RCC 7860 (cell line): ENCODE measurements at regions not wholly inside any gene's neighbourhood (a gene's known extent, or its start where the extent isn't known, plus 50 kb on each side); places are given as distances from the start of the nearest gene placed in this dataset.
"Not testable (repeated sequence)": the region's sequence is repeated elsewhere in the genome, so short reads cannot be mapped to it uniquely, and the experiment has no call there.

ENCODE experiments used
- DNase-seq: peaks from one replicate; pipeline ENCODE4 v3.0.0-alpha.2; 2015; ENCODE audit warnings: low spot score
- FAIRE-seq: peaks from 2 replicates; lab custom pipeline; 2012; peaks lifted over from hg19 to GRCh38; lab: Jason Lieb, UNC

GRCh38 chr3:168671091-168671490, 575.4 kb upstream of the GOLIM4 start:
- FAIRE-seq (no peak), DNase-seq (no peak)

- DNase-seq, FAIRE-seq: not testable (repeated sequence)
These were observed 565.3 kb upstream of the GOLIM4 start for GRCh38 chr3:168660879-168661657.

- FAIRE-seq: no peak
- no peak for DNase-seq
These were observed 563.3 kb upstream of the GOLIM4 start for GRCh38 chr3:168659015-168659414.

DNA sequence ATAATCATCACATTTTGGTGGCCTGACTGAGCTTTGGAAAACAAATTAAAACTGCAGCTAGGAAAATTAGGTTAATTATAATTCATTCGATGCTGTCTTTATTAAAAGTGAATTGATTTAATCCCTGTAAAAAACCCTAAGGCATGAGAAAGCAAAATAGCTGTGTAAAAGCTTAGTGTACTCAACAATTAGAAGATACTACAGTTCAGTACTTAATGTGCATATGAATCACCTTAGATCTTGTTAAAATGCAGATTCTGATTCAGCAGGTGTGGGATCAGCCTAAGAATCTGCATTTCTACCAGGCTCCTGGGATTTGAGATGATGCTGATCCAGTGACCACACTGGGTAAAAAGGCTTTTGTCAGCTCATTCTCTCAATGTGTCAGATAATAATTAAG, 559.9 kb upstream of the GOLIM4 start:
- DNase-seq: no peak
- FAIRE-seq: no peak

- DNase-seq (no peak), FAIRE-seq (no peak)
These were observed 559.0 kb upstream of the GOLIM4 start for GRCh38 chr3:168654700-168655099.

- DNase-seq: no peak
- no peak for FAIRE-seq
These were observed 557.5 kb upstream of the GOLIM4 start for GRCh38 chr3:168653255-168653654.

- FAIRE-seq: no peak
- DNase-seq: no peak
These were observed 552.6 kb upstream of the GOLIM4 start for GRCh38 chr3:168648321-168648720.

- no peak for FAIRE-seq
- DNase-seq: no peak
These were observed 551.9 kb upstream of the GOLIM4 start for GRCh38 chr3:168647582-168647981.

GRCh38 chr3:168645180-168645579, 549.5 kb upstream of the GOLIM4 start:
- FAIRE-seq: no peak
- no peak for DNase-seq

DNA sequence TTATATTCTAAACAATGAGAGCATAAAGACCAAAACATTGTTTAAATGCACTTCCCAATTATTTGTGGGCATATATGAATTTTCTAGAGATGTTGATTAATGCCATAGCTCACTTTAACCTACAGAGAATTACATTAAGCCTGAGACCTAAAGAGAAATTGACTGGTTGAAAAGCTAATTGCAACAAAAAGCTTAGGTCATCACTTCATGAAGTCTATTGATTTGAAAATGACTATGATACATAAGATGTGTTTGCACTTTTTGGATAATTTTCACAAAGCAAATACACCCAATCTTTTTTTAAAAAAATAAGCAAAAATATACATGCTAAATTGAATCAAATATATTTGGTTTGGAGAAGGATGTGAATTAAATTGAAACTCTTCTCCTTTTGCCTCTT, 532.8 kb upstream of the GOLIM4 start:
- no peak for FAIRE-seq
- DNase-seq: no peak

DNA sequence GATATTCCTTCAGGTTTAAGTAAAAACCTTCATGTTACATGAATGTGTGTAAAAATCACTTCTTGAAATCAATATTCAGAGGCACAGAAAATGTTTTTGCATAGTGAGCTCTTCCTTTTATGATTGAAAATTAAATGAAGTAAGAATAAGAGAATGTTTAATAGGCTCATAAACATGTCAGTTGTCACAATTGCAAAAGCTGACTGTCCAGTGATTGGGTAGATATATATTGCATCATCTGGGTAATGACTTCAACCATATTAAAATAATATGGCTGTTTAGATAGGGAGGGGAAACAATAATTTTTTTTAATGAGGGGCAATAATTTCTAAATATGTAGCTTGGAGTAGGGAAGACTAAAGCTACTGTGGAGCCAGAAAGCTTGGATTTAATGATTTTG, 529.8 kb upstream of the GOLIM4 start:
- no peak for DNase-seq
- no peak for FAIRE-seq

GRCh38 chr3:168624892-168625448, 529.2 kb upstream of the GOLIM4 start:
- FAIRE-seq (no peak), DNase-seq (no peak)

DNA sequence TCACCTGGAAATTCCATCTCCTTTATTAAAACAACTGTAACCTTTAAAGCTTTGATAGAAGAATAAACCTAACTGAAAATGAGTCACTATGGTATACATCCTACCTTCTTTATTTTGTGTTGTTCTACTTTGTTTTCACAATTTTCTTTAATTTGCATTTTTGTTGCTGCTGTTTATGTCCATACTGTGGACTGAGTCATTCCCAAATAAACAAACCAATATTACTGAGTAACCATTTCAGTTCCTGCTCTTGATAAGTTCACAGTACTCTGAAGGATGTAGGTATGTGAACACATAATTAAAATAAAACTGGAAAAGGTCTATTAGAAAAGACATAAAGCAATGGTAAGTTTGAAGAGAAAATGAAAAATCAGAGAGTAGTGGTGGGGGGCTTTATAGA, 528.5 kb upstream of the GOLIM4 start:
- FAIRE-seq: no peak
- no peak for DNase-seq

GRCh38 chr3:168622795-168623194, 527.1 kb upstream of the GOLIM4 start:
- FAIRE-seq (no peak), DNase-seq (no peak)

GRCh38 chr3:168620854-168621253, 525.1 kb upstream of the GOLIM4 start:
- no peak for FAIRE-seq
- no peak for DNase-seq

GRCh38 chr3:168618827-168619470, 523.2 kb upstream of the GOLIM4 start:
- DNase-seq (no peak), FAIRE-seq (no peak)

- no peak for FAIRE-seq
- no peak for DNase-seq
These were observed 521.9 kb upstream of the GOLIM4 start for GRCh38 chr3:168617658-168618057.

GRCh38 chr3:168616915-168617314, 521.2 kb upstream of the GOLIM4 start:
- DNase-seq: no peak
- no peak for FAIRE-seq

- FAIRE-seq (no peak), DNase-seq (no peak)
These were observed 519.8 kb upstream of the GOLIM4 start for GRCh38 chr3:168615493-168616020.

DNA sequence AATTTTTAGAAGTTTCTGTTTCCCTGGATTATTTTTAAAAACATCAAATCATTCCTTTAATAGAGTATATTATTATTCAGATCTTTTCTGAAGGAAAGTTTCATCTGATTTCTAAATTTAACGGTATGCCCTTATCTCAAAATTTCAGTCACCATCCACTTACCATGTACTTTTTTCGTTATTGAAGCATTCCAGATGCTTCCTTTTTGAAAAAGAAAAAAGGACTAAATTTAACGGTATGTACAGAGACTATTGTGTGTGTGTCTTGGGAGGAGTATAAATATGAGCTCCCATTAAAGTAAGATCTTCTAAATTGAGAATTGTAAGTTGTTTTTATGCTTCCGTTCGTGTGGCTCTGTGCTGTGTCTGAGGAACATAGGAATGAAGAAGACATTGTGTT, 517.4 kb upstream of the GOLIM4 start:
- DNase-seq: no peak
- no peak for FAIRE-seq

GRCh38 chr3:168612671-168613070, 516.9 kb upstream of the GOLIM4 start:
- DNase-seq (no peak), FAIRE-seq (no peak)

DNA sequence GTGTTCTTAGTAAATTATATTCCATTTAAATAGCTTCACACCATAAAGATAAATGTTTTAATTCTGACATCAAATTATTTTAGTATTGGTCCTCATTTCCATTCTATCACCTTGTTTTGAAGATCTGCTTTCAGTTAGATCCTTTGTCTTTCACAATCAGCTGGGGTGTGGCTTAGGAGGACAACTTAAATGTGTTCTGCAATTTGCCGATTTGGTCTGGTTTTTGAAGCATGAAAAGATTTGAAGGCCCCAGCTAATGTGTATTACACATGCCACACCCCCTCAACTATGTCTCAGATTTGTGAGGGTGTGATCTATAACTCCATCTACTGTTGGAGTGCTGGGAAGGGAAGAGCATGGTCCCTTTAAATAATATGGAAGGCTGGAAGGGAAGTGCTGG, 516.1 kb upstream of the GOLIM4 start:
- FAIRE-seq (no peak), DNase-seq (no peak)
